HCT116 (cell line): ENCODE measurements at regions not wholly inside any gene's neighbourhood (a gene's known extent, or its start where the extent isn't known, plus 50 kb on each side); places are given as distances from the start of the nearest gene placed in this dataset.

ENCODE experiments used
- ATAC-seq: fragments of 200-7000 bp; cut with Tn5 transposase; 2 replicates; pipeline ENCODE4 v1.9.1; 2020; ENCODE audit warnings: mild to moderate bottlenecking, moderate library complexity
- BruUV-seq: library from RNA; stranded (reverse); fragments of 400-500 nt; replicated peaks from 2 replicates; lab custom pipeline; 2021; lab: Mats Ljungman, UMichigan
- CTCF ChIA-PET: fragments of 300-600 bp; sonication (Branson Sonifier 250); formaldehyde crosslinking; loops from one replicate; lab custom pipeline; 2021; ENCODE audit warnings: antibody characterized with exemption; lab: Charles Lee
- POLR2A ChIA-PET: fragments of 300-600, 350-600 bp; sonication (Branson Sonifier 250); formaldehyde crosslinking; loops from one replicate; lab custom pipeline; 2021; ENCODE audit warnings: antibody characterized with exemption; lab: Charles Lee
- RAD21 ChIA-PET, 2 experiments: fragments of 300-600 bp; sonication (Branson Sonifier 250); formaldehyde crosslinking; loops; one replicate each; lab custom pipeline; 2023; ENCODE audit warnings: low total read pairs in 2 of 2; ENCODE audit not compliant: uncharacterized antibody in 2 of 2, unreplicated experiment in 2 of 2, low non-redundant PET in 1 of 2; lab: Charles Lee
- DNase-seq: peaks from one replicate; pipeline ENCODE4 v3.0.0-alpha.2; 2010; ENCODE audit warnings: low read depth, low spot score
- H2AFZ ChIP-seq: fragments of 200-600 bp; shearing (Covaris generic), sonication (generic); 2 replicates; pipeline ENCODE4 v1.6.1; 2017; ENCODE audit warnings: low read depth, mixed run types, mixed read lengths, antibody characterized with exemption, low read length; ENCODE audit not compliant: poor library complexity, severe bottlenecking
- H3K27ac ChIP-seq: 2 replicates; pipeline ENCODE4 v1.5.1; 2012; ENCODE audit warnings: low read depth, low read length
- H3K27me3 ChIP-seq: fragments of 200-600 bp; sonication (generic); 2 replicates; pipeline ENCODE4 v1.6.1; 2016; ENCODE audit warnings: mixed run types, low read length, mixed read lengths; ENCODE audit not compliant: insufficient read depth
- H3K36me3 ChIP-seq, 2 experiments: fragments of 200-500 bp in 1 of 2; fragments of 200-600 bp in 1 of 2; sonication (Bioruptor generic) in 1 of 2; sonication (generic) in 1 of 2; 2 replicates each; pipeline versions ENCODE4 v1.5.1 to v1.6.1; 2014 to 2016; ENCODE audit warnings: low read length in 2 of 2, inconsistent platforms in 1 of 2, mixed read lengths in 1 of 2, mixed run types in 1 of 2; ENCODE audit not compliant: insufficient read depth in 2 of 2, control insufficient read depth in 1 of 2
- H3K4me1 ChIP-seq, 2 experiments: fragments of 200-600 bp in 1 of 2; sonication (generic) in 1 of 2; 2 replicates each; pipeline versions ENCODE4 v1.5.1 to v1.6.1; 2012 to 2017; ENCODE audit warnings: low read length in 2 of 2, inconsistent platforms in 1 of 2, mild to moderate bottlenecking in 1 of 2, mixed read lengths in 1 of 2, mixed run types in 1 of 2, moderate library complexity in 1 of 2; ENCODE audit not compliant: insufficient read depth in 2 of 2, control insufficient read depth in 1 of 2
- H3K4me2 ChIP-seq: fragments of 200-600 bp; sonication (generic); 2 replicates; pipeline ENCODE4 v1.6.1; 2017; ENCODE audit warnings: mixed run types, low read length, mixed read lengths
- H3K4me3 ChIP-seq, 2 experiments: fragments of 200-600 bp in 1 of 2; sonication (generic) in 1 of 2; replicated peaks in 1 of 2; 2 replicates each; pipeline ENCODE4 v1.5.1; 2011 to 2016; ENCODE audit warnings: low read length in 2 of 2, control low read depth in 1 of 2, low read depth in 1 of 2, mild to moderate bottlenecking in 1 of 2, mixed read lengths in 1 of 2, mixed run types in 1 of 2
- H3K79me2 ChIP-seq: fragments of 200-600 bp; sonication (generic); 2 replicates; pipeline ENCODE4 v1.6.1; 2017; ENCODE audit warnings: mild to moderate bottlenecking, mixed run types, low read length, moderate library complexity, mixed read lengths; ENCODE audit not compliant: insufficient read depth
- H3K9ac ChIP-seq: fragments of 200-600 bp; sonication (generic); 2 replicates; pipeline ENCODE4 v1.6.1; 2016; ENCODE audit warnings: low read length, mixed read lengths
- H3K9me2 ChIP-seq: fragments of 200-600 bp; sonication (generic), shearing (Covaris generic); 2 replicates; pipeline ENCODE4 v1.6.1; 2017; ENCODE audit warnings: mixed run types, mild to moderate bottlenecking, moderate library complexity; ENCODE audit not compliant: insufficient read depth
- H3K9me3 ChIP-seq, 2 experiments: fragments of 200-500 bp in 1 of 2; fragments of 200-600 bp in 1 of 2; sonication (Bioruptor generic) in 1 of 2; sonication (generic) in 1 of 2; 2 replicates each; pipeline ENCODE4 v1.6.1; 2014 to 2017; ENCODE audit warnings: low read length in 2 of 2, mixed read lengths in 2 of 2, inconsistent platforms in 1 of 2, low read depth in 1 of 2, mild to moderate bottlenecking in 1 of 2, mixed run types in 1 of 2, moderate library complexity in 1 of 2; ENCODE audit not compliant: control insufficient read depth in 1 of 2, insufficient read depth in 1 of 2
- H4K20me1 ChIP-seq: fragments of 200-600 bp; sonication (generic), shearing (Covaris generic); 2 replicates; pipeline ENCODE4 v1.6.1; 2017; ENCODE audit warnings: mixed run types, mild to moderate bottlenecking, moderate library complexity; ENCODE audit not compliant: insufficient read depth
- CBX3 ChIP-seq: IDR thresholded peaks from 2 replicates; pipeline ENCODE4 v1.6.1; 2012; ENCODE audit warnings: low read depth
- CTCF ChIP-seq, 3 experiments: fragments of 200-600 bp in 1 of 3; sonication (generic) in 1 of 3; IDR thresholded peaks in 2 of 3; conservative IDR thresholded peaks in 1 of 3; 2 replicates each; pipeline ENCODE4 v1.5.1; 2012 to 2017; ENCODE audit warnings: low read depth in 2 of 3, low read length in 2 of 3, antibody characterized with exemption in 1 of 3, borderline replicate concordance in 1 of 3, control low read depth in 1 of 3, mild to moderate bottlenecking in 1 of 3, mixed read lengths in 1 of 3, mixed run types in 1 of 3, moderate library complexity in 1 of 3; ENCODE audit not compliant: insufficient read depth in 1 of 3
- RAD21 ChIP-seq: IDR thresholded peaks from 2 replicates; pipeline ENCODE4 v1.6.1; 2012; ENCODE audit warnings: low read depth, mild to moderate bottlenecking
- YY1 ChIP-seq: IDR thresholded peaks from 2 replicates; pipeline ENCODE4 v1.6.1; 2011; ENCODE audit warnings: low read length, low read depth, moderate library complexity, mild to moderate bottlenecking; ENCODE audit not compliant: insufficient replicate concordance; ENCODE audit errors: extremely low read depth
- intact Hi-C: fragments of 100-400 bp; cut with micrococcal nuclease; formaldehyde crosslinking; loops from 2 replicates; pipeline ENCODE4 v1.10.0; 2022
- TF ChIP-seq, protein P1 (sequence below): IDR thresholded peaks from 2 replicates; pipeline ENCODE4 v1.6.1; 2012

GRCh38 chr7:94087664-94088352 lies 83.7 kb upstream of the BET1 start:
- no peaks in the 10 kb centered on the region for H3K9me2 ChIP-seq
- H3K4me3 ChIP-seq: peak overlapping the region in 1 of 2 experiments; percentile 43; a peak in 1 of 4 replicates
- ChIA-PET POLR2A (no interaction called here), RAD21 (interaction anchor here in 1 of 2 experiments (0.9 kb wide), 1 partner anchor 185 kb away, joined by 4 read pairs; no protein-coding TSS in a partner anchor), CTCF (interaction anchor here (1.0 to 1.6 kb wide), 5 partner anchors 19 to 841 kb away, joined by 3 to 11 read pairs (median 3); no protein-coding TSS in a partner anchor)
- peaks cover 0 to 3% of the 10 kb centered on the region in 2 experiments; a peak in 1 of 4 replicates for H3K4me1 ChIP-seq
- no peaks in the 10 kb centered on the region for H3K36me3 ChIP-seq
- H3K9ac ChIP-seq: no peak overlapping the region
- peak; percentile 75 for TF ChIP-seq RAD21
- peak; percentile 80 to 88 (median 82) for TF ChIP-seq CTCF (IDR thresholded peaks at IDR 0.05 in 2 of 3, conservative IDR thresholded peaks at IDR 0.05 in 1 of 3; ENCODE audit: borderline replicate concordance in 1 of 3, insufficient read depth in 1 of 3, low read depth in 2 of 3, low read length in 2 of 3)
- TF ChIP-seq YY1: peak; percentile 43
- TF ChIP-seq, protein P1, sequence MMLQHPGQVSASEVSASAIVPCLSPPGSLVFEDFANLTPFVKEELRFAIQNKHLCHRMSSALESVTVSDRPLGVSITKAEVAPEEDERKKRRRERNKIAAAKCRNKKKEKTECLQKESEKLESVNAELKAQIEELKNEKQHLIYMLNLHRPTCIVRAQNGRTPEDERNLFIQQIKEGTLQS: no peak
- peak; percentile 57; the same call in 1 of the 2 replicates for TF ChIP-seq CBX3
- H3K27ac ChIP-seq: no peak overlapping the region
- DNase-seq (peak; percentile 54), ATAC-seq (peak; percentile 93)
- H3K79me2 ChIP-seq: no peaks in the 10 kb centered on the region
- intact Hi-C loops: loop anchor here (2.0 to 5.0 kb wide), 3 partner anchors 185 to 841 kb away; no protein-coding TSS in a partner anchor
- BruUV-seq: no TSS peak
- H3K27me3 ChIP-seq: peaks cover 26% of the 10 kb centered on the region; the same call in 1 of the 2 replicates
- peak overlapping the region; percentile 70 for H3K4me2 ChIP-seq
- H2AFZ ChIP-seq: peak overlapping the region; percentile 100
- no peaks in the 10 kb centered on the region for H4K20me1 ChIP-seq
- no peaks in the 10 kb centered on the region for H3K9me3 ChIP-seq
